Esophagus squamous epithelium (tissue), 5 donors: ENCODE measurements at regions not wholly inside any gene's neighbourhood (a gene's known extent, or its start where the extent isn't known, plus 50 kb on each side); places are given as distances from the start of the nearest gene placed in this dataset.

ENCODE experiments used
- DNase-seq: peaks from one replicate; lab custom pipeline; 2025; lab: John Stamatoyannopoulos, UW
- H3K27ac ChIP-seq, 4 donors: fragments of 200-600 bp; sonication (generic); one replicate each; pipeline ENCODE4 v1.5.1; 2016 to 2019; ENCODE audit warnings: mild to moderate bottlenecking in 1 of 4
- H3K27me3 ChIP-seq, 4 donors: fragments of 200-600 bp; sonication (generic); 1 replicate in 3 of 4; 2 replicates in 1 of 4; pipeline versions ENCODE4 v1.5.1 to v1.6.0; 2017 to 2021; ENCODE audit warnings: antibody characterized with exemption in 1 of 4
- H3K36me3 ChIP-seq, 3 donors: fragments of 200-600 bp; sonication (generic); one replicate each; pipeline ENCODE4 v1.5.1; 2016 to 2019
- H3K4me1 ChIP-seq, 3 donors: fragments of 200-600 bp; sonication (generic); one replicate each; pipeline ENCODE4 v1.5.1; 2017 to 2019
- H3K4me3 ChIP-seq, 4 donors: fragments of 200-600 bp; sonication (generic); 1 replicate in 3 of 4; 2 replicates in 1 of 4; pipeline ENCODE4 v1.5.1; 2016 to 2019; ENCODE audit warnings: mild to moderate bottlenecking in 2 of 4, moderate library complexity in 1 of 4
- H3K9me3 ChIP-seq, 3 donors: fragments of 200-600 bp; sonication (generic); one replicate each; pipeline ENCODE4 v1.5.1; 2016 to 2019
- POLR2A ChIP-seq, 4 donors: fragments of 450-650 bp; IDR thresholded peaks; one replicate each; pipeline ENCODE4 v1.6.1; 2017; ENCODE audit warnings: antibody characterized with exemption in 4 of 4, mild to moderate bottlenecking in 4 of 4, moderate library complexity in 3 of 4
- WGBS, 2 donors: methylation state at CpG; one replicate each; pipeline ENCODE4 v1.1.5; 2018; 5-methylcytosine and 5-hydroxymethylcytosine counted together
- intact Hi-C: fragments of 100-400 bp; cut with DNase I; formaldehyde crosslinking; loops from one replicate; pipeline ENCODE4 v1.15.0; 2022
- TF ChIP-seq, protein P1 (sequence below), 6 experiments: fragments of 450-650 bp in 4 of 6; fragments of 200-600 bp in 2 of 6; sonication (generic) in 2 of 6; IDR thresholded peaks; one replicate each; pipeline ENCODE4 v1.5.1; 2016 to 2019; ENCODE audit warnings: antibody characterized with exemption in 6 of 6, mild to moderate bottlenecking in 4 of 6, moderate library complexity in 4 of 6
- donor health status: DM: yes; HTN: yes; CAD: no.

DNA sequence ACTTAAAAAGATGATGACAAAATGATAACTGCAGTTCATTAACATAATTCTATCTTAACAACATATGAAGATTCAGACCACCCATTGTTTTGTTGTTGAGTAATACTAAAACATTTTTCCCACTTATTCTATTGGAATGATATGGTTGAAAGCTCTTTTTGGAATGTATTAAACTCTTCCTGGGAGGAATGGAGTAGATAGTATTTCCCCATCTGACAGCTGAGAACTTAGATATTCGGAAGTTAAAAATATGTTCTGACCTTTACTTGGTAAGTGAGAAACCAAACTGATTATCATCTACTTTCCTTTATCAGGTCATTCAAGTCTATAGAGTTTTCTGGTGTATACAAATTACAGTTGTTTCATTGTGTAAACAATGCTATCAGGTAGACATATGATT is 452.9 kb downstream of the CSNK1G3 start:
- Histone ChIP-seq H3K36me3 (no peaks in the 10 kb centered on the region), H3K4me3 (no peak overlapping the region), H3K4me1 (no peaks in the 10 kb centered on the region), H3K27ac (no peak overlapping the region), H3K27me3 (no peaks in the 10 kb centered on the region), H3K9me3 (no peaks in the 10 kb centered on the region)
- no peak for DNase-seq
- intact Hi-C loops = no loop called here
- 93 to 100% methylated on average over 1 of the region's 1 CpG for WGBS, 2 donors
- TF ChIP-seq, protein P1, sequence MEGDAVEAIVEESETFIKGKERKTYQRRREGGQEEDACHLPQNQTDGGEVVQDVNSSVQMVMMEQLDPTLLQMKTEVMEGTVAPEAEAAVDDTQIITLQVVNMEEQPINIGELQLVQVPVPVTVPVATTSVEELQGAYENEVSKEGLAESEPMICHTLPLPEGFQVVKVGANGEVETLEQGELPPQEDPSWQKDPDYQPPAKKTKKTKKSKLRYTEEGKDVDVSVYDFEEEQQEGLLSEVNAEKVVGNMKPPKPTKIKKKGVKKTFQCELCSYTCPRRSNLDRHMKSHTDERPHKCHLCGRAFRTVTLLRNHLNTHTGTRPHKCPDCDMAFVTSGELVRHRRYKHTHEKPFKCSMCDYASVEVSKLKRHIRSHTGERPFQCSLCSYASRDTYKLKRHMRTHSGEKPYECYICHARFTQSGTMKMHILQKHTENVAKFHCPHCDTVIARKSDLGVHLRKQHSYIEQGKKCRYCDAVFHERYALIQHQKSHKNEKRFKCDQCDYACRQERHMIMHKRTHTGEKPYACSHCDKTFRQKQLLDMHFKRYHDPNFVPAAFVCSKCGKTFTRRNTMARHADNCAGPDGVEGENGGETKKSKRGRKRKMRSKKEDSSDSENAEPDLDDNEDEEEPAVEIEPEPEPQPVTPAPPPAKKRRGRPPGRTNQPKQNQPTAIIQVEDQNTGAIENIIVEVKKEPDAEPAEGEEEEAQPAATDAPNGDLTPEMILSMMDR (IDR thresholded peaks at IDR 0.05) = no peak
- TF ChIP-seq POLR2A (IDR thresholded peaks at IDR 0.05) = no peak

GRCh38 chr5:123960526-123960925 is 448.5 kb downstream of the CSNK1G3 start:
- WGBS, 2 donors = 88 to 90% methylated on average over 5 of the region's 5 CpGs
- intact Hi-C loops = no loop called here
- Histone ChIP-seq H3K27ac (no peak overlapping the region), H3K9me3 (no peaks in the 10 kb centered on the region), H3K36me3 (no peaks in the 10 kb centered on the region), H3K27me3 (no peaks in the 10 kb centered on the region), H3K4me3 (no peak overlapping the region), H3K4me1 (no peaks in the 10 kb centered on the region)
- DNase-seq = no peak
- no peak for TF ChIP-seq POLR2A (IDR thresholded peaks at IDR 0.05)
- TF ChIP-seq, protein P1 (IDR thresholded peaks at IDR 0.05) = no peak

DNA sequence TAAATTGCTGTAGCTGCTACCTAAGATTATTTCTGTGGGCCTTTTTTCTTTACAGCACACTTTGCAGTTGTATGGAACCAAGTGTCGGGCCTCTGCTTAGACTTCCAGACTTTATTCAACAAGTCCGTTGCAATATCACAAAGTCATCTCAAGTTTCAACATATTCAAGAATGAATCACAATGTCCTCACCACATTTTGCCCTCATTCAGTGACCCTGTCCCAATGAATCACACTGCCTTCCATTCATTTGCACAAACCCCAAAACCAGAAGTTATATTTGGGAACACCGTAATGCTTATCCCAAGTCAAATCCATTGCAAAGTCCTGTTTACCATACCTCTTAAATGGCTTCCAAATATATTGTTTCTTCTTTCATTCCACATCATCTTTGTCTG is 439.6 kb downstream of the CSNK1G3 start:
- Histone ChIP-seq H3K9me3 (no peaks in the 10 kb centered on the region), H3K4me3 (no peak overlapping the region), H3K27ac (no peak overlapping the region), H3K36me3 (no peaks in the 10 kb centered on the region), H3K4me1 (no peaks in the 10 kb centered on the region), H3K27me3 (no peaks in the 10 kb centered on the region)
- no peak for DNase-seq
- 28 to 46% methylated on average over 3 of the region's 3 CpGs for WGBS, 2 donors
- TF ChIP-seq POLR2A (IDR thresholded peaks at IDR 0.05) = no peak
- intact Hi-C loops = no loop called here

DNA sequence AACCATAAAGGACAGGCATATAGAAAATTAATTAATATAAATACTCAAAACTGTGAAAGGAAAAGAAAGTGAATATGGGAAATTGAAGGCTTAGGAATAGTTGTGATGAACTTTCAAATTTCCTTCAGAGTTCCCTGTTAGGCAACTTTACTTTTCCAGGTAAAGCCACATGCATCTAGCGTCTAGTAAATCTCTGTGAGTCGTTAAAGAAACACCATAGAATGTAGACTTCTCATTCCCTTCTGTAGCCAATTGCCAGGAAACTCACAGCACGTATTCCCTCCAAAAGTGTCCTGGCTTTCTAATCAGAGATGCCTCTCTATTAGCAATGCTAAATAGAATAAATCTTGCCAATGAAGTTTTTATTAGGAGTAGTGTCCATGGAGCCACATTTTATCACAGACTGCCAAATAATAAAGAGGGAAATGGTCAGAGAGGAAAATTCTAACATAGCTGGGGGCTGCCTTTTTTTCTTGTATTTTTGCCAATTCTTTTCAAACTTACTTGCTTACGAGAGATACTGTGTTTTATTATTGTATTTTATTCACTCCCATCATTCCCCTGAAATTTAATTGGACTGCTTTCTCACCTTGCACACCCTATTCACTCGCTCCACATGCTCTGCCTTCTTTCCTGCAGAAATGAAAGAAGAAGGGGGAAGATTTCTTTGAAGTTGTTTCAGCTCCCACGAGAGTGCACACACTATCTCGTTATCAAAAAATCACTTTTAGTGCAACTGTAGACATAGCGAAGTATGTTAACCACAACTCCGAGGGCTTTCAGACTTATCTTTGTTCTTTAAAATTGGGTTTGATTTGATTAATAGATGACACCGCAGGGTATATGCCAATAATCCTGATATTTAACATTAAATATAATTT is 439.0 kb downstream of the CSNK1G3 start:
- TF ChIP-seq POLR2A (IDR thresholded peaks at IDR 0.05) = no peak
- TF ChIP-seq, protein P1 (IDR thresholded peaks at IDR 0.05) = no peak
- Histone ChIP-seq H3K27ac (no peak overlapping the region), H3K9me3 (no peaks in the 10 kb centered on the region), H3K27me3 (no peaks in the 10 kb centered on the region), H3K4me1 (no peaks in the 10 kb centered on the region), H3K4me3 (no peak overlapping the region), H3K36me3 (no peaks in the 10 kb centered on the region)
- DNase-seq = no peak
- WGBS, 2 donors = 78 to 86% methylated on average over 10 of the region's 10 CpGs
- intact Hi-C loops = no loop called here

- Histone ChIP-seq H3K4me3 (no peak overlapping the region), H3K27me3 (no peaks in the 10 kb centered on the region), H3K9me3 (no peaks in the 10 kb centered on the region), H3K36me3 (no peaks in the 10 kb centered on the region), H3K4me1 (no peaks in the 10 kb centered on the region), H3K27ac (no peak overlapping the region)
- DNase-seq = no peak
- TF ChIP-seq POLR2A (IDR thresholded peaks at IDR 0.05) = no peak
- TF ChIP-seq, protein P1 (IDR thresholded peaks at IDR 0.05) = no peak
- WGBS, 2 donors = 86 to 100% methylated on average over 6 of the region's 6 CpGs
- intact Hi-C loops = no loop called here
These were observed 437.9 kb downstream of the CSNK1G3 start for GRCh38 chr5:123949807-123950340.
